ENCODE measurements at regions not wholly inside any gene's neighbourhood (a gene's known extent, or its start where the extent isn't known, plus 50 kb on each side); places are given as distances from the start of the nearest gene placed in this dataset.

- DNase-seq: no peak
- in situ Hi-C loops (cut with MboI; ENCODE audit: low pct_unique_long_range_greater_than_20kb, low sequenced_read_pairs): no loop called here
Observed at GRCh38 chr2:120401275-120402066, 55.5 kb downstream of the INHBB start.

- DNase-seq: no peak
Observed at GRCh38 chr2:120402067-120402433, 56.1 kb downstream of the INHBB start.

DNA sequence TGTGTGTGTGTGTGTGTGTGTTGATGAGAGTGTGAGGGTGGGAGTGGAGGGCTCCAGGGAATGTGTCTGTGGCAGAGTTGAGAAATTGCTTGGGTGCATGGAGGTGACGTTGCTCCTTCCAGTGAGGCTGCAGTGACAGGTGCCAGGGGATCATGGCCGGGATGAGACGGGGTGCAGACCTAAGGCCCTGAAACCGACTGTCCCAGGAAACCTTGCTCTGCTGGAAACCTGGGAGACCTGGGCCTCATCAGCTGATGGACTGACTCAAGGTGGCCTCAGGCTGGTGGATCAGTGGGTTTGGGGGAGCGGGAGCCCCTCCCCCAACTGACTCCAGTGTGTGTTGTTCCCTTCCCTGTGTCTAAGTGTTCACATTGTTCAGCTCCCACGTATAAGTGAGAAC, 56.6 kb downstream of the INHBB start:
- in situ Hi-C loops (cut with MboI; ENCODE audit: low pct_unique_long_range_greater_than_20kb, low sequenced_read_pairs): no loop called here
- no peak for DNase-seq

More at GRCh38 chr2:120402067-120402433, 56.1 kb downstream of the INHBB start:
- in situ Hi-C loops (cut with MboI; ENCODE audit: low pct_unique_long_range_greater_than_20kb, low sequenced_read_pairs): no loop called here

DNA sequence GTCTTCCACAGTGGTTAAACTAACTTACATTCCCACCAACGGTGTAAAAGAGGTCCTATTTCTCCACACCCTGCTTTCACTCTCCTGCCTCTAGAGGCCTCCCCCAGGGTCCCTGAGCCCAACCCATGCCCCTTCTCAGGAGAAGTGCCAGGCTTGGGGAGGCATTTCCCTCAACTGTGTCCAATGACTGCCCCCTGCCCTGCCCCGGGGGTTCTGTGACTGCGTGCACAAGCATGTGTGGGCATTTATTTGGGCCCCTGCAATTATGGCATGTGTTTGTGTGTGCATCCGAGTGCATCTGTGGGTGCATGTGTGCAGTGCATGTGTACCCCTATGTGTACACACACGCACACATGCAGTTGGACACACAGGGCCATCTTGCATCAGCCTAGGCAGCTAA, 57.3 kb downstream of the INHBB start:
- no peak for DNase-seq
- in situ Hi-C loops (cut with MboI; ENCODE audit: low pct_unique_long_range_greater_than_20kb, low sequenced_read_pairs): no loop called here

GRCh38 chr2:120403676-120404075, 57.7 kb downstream of the INHBB start:
- in situ Hi-C loops (cut with MboI; ENCODE audit: low pct_unique_long_range_greater_than_20kb, low sequenced_read_pairs): no loop called here
- no peak for DNase-seq

- DNase-seq: no peak
Observed at GRCh38 chr2:120404274-120404673, 58.3 kb downstream of the INHBB start.

GRCh38 chr2:120404941-120405758, 59.2 kb downstream of the INHBB start:
- in situ Hi-C loops (cut with MboI; ENCODE audit: low pct_unique_long_range_greater_than_20kb, low sequenced_read_pairs): no loop called here
- no peak for DNase-seq

More at GRCh38 chr2:120404274-120404673, 58.3 kb downstream of the INHBB start:
- in situ Hi-C loops (cut with MboI; ENCODE audit: low pct_unique_long_range_greater_than_20kb, low sequenced_read_pairs): no loop called here

DNA sequence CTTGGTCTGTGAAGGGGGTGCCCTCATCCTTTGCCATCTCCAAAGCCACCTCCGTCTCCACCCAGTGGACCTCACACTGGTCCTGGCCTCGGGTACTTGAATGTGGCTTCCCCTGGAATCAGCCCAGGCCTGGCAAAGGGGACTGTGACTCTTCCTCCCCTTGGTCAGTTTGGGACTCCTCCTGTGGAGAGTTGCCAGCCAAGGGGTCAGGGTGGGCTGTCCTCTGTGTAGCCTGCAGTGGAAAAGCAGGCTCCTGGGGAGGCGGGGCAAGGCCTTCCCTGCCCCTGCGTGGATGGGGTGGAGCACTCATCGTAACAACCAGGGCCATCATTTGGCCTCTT, 59.8 kb downstream of the INHBB start:
- in situ Hi-C loops (cut with MboI; ENCODE audit: low pct_unique_long_range_greater_than_20kb, low sequenced_read_pairs): no loop called here
- DNase-seq: no peak

DNA sequence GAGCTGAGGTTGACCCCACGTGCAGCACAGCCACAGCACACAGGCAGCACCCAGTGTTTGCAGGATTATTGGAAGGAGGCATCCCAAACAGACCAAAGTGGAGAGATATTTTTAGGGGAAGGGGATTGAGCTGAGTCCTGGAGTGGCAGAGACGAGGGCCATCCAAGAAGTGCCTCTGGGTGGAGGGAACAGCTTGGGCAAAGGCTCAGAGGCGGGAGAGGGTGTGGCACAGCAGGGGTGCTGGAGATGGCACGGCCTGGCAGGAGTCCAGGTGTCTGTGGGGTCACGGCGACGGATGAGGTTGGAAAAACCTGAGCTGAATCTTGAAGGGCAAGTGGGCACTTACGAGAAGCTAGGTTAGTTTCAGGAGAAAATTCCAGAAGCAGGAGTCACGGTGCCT, 60.6 kb downstream of the INHBB start:
- DNase-seq: no peak
- in situ Hi-C loops (cut with MboI; ENCODE audit: low pct_unique_long_range_greater_than_20kb, low sequenced_read_pairs): no loop called here

DNA sequence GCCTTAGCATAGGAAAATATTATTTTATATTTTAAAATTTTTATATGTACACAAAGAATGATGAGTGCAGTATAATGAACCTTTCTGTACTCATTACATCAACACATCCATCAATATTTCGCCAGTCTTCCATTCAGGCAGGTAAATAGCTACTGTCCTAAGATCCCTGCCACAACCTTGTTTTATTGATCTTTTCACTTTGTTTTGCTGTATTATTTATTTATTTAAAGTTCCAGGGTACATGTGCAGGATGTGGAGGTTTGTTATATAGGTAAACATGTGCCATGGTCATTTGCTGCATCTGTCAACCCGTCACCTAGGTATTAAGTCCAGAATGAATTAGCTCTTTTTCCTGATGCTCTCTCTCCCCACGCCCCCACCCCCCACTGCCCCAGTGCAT, 64.6 kb downstream of the INHBB start:
- no peak for DNase-seq
- in situ Hi-C loops (cut with MboI; ENCODE audit: low pct_unique_long_range_greater_than_20kb, low sequenced_read_pairs): no loop called here

DNA sequence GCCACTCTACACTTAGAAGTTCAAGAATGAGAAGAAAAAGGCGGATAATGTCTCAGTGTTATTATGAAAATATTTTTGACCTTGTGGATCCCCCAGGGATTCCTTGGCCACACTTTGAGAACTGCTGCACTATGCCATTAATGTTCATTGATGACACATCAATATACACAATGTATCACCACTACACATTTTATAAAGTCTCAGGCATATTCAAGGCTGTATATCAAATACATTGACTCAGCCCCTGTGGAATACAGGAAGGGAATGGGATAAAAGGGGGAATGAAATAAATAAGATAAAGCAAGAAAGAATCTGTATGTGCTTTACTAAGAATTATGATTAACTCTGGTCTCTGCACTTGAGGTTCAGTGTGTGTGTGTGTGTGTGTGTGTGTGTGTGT, 69.1 kb downstream of the INHBB start:
- DNase-seq: no peak
- in situ Hi-C loops (cut with MboI; ENCODE audit: low pct_unique_long_range_greater_than_20kb, low sequenced_read_pairs): no loop called here

DNA sequence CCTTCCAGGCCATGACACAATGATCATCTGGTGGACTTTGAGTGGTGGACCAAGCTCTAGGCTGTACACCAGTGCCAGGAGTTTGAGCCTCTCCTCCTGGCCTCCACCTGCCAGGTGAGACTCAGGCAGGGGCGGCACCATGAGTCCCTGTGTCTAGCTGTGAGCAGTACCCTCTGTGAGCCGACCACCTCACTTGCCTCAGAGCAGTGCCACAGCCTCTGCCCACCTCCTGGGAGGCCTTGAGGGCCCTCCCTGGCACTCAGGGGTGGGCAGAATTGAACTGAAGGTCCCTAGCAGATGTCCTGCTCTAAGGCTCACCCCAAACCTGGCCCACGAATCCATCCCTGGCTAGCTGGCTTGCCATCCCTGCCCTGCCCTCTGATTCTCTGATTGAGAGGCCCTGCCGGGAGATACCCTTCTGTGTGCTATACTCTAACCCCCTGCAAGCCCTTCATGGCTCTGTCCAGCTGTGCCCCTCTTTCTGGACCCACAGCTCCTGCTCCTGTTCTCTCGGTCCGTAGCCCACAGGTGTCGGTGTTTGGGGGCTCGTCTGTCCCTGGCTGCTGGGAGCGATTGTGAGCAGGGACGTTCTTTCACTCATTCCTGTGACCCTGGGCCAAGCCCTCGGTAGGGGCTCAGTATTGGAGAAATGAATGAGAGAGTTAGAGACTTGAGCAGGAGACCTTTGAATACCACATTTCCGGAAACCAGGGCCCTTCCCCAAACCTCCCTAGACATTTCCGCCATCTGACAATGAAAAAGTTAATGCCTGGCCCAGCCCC, 70.0 kb downstream of the INHBB start:
- no peak for DNase-seq
- in situ Hi-C loops (cut with MboI; ENCODE audit: low pct_unique_long_range_greater_than_20kb, low sequenced_read_pairs): no loop called here

- in situ Hi-C loops (cut with MboI; ENCODE audit: low pct_unique_long_range_greater_than_20kb, low sequenced_read_pairs): no loop called here
- DNase-seq: no peak
Observed at GRCh38 chr2:120418174-120418787, 72.3 kb downstream of the INHBB start.

GRCh38 chr2:120419073-120419472, 73.1 kb downstream of the INHBB start:
- no peak for DNase-seq
- in situ Hi-C loops (cut with MboI; ENCODE audit: low pct_unique_long_range_greater_than_20kb, low sequenced_read_pairs): no loop called here

DNA sequence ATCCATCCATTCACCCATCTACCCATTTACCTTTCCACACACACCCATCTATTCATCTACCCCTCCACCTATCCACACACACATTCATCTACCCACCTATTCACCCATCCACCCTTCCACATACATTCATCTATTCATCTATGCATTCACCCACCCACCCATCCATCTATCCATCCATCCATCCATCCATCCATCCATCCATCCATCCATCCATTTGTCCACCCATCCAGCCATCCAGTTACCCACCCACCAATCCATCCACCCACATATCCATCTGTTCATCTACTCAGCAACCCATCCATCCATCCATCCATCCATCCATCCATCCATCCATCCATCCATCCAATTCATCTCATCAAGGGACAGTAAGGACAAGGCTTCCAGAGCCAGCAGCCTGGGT, 74.0 kb downstream of the INHBB start:
- in situ Hi-C loops (cut with MboI; ENCODE audit: low pct_unique_long_range_greater_than_20kb, low sequenced_read_pairs): no loop called here
- DNase-seq: no peak

GRCh38 chr2:120421126-120421829, 75.3 kb downstream of the INHBB start:
- DNase-seq: no peak
- in situ Hi-C loops (cut with MboI; ENCODE audit: low pct_unique_long_range_greater_than_20kb, low sequenced_read_pairs): no loop called here

DNA sequence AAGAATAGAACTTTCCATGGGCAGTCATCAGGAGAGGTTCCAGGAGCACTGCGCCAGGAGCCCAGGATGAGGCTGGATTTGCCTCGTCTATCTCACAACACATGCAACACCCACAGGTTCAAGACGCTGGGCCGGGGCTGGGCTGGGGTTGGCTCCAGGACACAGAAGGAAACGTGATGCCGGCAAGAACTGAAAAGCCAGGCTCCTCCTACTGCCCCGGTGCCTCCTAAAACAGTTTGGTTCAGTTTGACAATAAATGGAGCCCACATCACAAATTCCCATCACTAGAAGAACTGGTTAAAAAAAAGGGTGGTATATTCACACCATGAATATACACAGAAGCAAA, 75.9 kb downstream of the INHBB start:
- DNase-seq: no peak

GRCh38 chr2:120422465-120423160, 76.7 kb downstream of the INHBB start:
- in situ Hi-C loops (cut with MboI; ENCODE audit: low pct_unique_long_range_greater_than_20kb, low sequenced_read_pairs): no loop called here
- DNase-seq: no peak

More for the DNA sequence above, 75.9 kb downstream of the INHBB start:
- in situ Hi-C loops (cut with MboI; ENCODE audit: low pct_unique_long_range_greater_than_20kb, low sequenced_read_pairs): no loop called here
